HG02588 (cell line): ENCODE measurements at regions not wholly inside any gene's neighbourhood (a gene's known extent, or its start where the extent isn't known, plus 50 kb on each side); places are given as distances from the start of the nearest gene placed in this dataset.

ENCODE experiments used
- ATAC-seq: cut with Tn5 transposase; IDR thresholded peaks from one replicate; pipeline ENCODE4 v1.9.1; 2021; ENCODE audit warnings: mild to moderate bottlenecking, moderate library complexity; ENCODE audit not compliant: unreplicated experiment

GRCh38 chr21:16169102-16169511 is 439.3 kb downstream of the USP25 start:
- no peak for ATAC-seq

DNA sequence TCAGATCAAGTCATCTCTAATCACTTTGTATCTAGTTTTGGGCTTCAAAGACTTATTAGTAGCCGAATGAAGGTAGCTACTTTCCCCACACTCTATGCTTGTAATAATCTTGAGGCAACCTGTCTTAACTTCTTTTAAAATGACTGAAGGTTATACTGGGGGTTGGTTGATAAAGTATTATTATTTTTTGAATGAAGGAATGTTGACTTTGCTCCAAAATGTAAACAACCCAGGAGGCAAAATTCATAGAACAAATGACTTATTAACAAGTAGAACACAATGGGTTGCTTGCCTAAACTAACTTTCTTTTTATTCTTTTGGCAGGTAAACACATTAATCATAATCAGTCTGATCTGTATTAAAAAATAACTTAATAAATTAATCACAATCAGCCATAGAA is 440.0 kb downstream of the USP25 start:
- ATAC-seq = no peak

- ATAC-seq = no peak
Measured at GRCh38 chr21:16176570-16176969, 446.8 kb downstream of the USP25 start.

- ATAC-seq = no peak
Measured at GRCh38 chr21:16177532-16177931, 447.8 kb downstream of the USP25 start.

- ATAC-seq = no peak
Measured at GRCh38 chr21:16179773-16180172, 450.0 kb downstream of the USP25 start.

GRCh38 chr21:16180614-16181013 is 450.8 kb downstream of the USP25 start:
- no peak for ATAC-seq

DNA sequence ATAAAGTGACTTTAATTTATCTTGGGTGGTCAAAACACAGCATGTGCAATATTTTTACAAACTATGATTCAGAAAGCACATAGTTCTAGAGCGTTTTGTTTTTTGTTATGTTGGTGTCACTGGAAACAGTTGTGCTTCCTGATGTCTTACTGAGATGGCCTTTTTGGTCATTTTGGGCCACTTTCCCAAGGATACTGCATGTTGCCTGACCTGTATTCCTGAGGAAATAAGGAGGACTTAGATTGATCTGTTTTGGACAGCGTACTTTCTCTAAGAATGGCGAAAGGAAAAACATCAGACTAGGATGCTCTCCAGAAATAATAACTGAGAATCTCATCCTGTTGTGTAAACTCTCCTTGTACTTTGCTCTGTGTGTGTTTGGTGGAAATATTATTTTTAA is 451.2 kb downstream of the USP25 start:
- ATAC-seq = no peak

DNA sequence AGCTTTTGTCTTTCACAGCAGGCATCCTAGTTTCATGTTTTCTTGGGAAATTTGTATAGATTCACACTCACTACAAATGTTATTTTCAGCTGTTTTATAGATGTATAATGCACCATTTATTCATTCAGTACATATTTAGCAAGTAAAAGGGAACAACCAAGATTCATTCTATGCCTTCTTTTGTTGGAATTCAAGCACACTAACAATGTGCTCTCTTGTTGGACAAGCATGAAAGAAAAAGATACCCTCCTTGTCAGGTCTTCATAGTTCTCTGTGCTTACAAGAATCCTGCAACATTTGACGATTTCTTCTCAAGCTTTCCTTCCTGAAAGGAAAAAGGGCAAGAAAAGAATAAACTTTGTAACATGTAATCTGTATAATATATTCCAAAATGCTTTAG is 456.0 kb downstream of the USP25 start:
- no peak for ATAC-seq

DNA sequence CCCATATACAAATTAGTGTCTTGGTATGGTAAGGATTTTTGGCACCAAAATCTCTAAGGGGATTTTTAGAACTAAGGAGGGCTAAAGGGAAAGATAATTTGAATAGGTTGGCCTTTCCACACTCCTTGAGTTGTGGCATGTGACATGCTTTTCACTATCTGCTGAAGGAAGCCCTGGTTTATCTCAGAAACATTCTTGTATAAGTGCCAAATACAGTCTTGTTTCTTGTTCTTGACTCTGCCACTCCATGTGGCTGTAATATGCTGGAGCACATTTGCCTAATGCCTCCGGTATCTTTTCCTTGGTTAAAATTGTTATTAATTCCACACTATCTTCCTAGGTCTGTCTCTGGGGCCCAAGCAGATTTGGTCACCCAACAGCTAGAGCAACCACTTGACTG is 457.0 kb downstream of the USP25 start:
- no peak for ATAC-seq

- ATAC-seq = no peak
Measured at GRCh38 chr21:16187603-16188301, 458.0 kb downstream of the USP25 start.

- ATAC-seq = no peak
Measured at GRCh38 chr21:16192902-16193301, 463.1 kb downstream of the USP25 start.

GRCh38 chr21:16193496-16194094 is 463.8 kb downstream of the USP25 start:
- ATAC-seq = no peak

GRCh38 chr21:16194095-16194787 is 464.5 kb downstream of the USP25 start:
- no peak for ATAC-seq

DNA sequence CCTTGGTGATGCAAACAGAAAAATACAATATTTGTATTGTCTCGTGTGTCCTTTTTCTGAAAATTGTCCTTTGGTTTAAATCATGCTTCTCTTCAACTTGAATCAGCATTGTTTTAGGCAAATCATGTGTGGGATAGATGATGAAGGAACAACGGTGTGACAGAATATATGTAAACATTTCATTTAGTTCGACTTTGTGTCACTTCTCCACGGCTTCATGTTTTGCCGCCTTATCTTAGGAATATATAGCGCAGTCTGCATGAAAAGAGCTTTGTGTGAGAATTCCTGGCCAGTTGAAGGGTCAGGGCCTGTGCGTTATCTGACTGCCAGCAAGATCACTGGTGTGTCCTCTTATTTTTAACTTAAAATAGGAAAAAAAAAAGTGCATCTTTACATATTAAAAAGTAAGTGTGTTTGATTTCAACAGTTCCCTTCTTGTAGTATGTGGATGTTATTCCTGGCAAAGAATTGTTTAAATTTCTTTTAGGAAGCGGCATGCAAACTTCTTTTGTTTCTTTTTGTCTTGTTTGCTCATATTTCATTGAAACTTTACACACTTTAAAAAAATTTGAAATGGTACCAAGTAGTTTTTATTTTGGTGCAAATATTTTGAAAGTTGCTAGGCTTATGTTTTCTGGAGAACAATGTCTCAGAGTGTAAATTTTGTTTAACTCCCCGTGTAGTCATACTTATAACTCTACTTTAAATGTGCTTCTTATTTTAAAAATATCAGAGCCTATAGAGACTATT is 465.2 kb downstream of the USP25 start:
- no peak for ATAC-seq

DNA sequence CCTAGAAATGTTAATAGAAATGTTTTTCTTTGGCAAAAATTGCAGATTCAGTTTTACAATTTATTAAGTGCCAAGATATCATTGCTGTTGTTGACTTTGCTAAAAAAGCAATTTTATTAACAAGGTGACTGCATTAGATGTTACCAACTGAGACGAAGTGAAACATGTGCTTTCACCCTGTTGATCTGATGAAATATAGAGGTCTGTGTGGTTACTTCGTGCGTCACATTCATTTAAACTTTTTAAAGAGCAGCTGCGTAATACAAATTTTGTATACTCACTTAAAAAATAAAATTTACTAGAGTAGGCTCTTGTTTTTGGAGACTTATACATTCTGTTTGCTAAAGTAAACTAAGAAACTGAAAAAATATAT is 465.7 kb downstream of the USP25 start:
- ATAC-seq = no peak

DNA sequence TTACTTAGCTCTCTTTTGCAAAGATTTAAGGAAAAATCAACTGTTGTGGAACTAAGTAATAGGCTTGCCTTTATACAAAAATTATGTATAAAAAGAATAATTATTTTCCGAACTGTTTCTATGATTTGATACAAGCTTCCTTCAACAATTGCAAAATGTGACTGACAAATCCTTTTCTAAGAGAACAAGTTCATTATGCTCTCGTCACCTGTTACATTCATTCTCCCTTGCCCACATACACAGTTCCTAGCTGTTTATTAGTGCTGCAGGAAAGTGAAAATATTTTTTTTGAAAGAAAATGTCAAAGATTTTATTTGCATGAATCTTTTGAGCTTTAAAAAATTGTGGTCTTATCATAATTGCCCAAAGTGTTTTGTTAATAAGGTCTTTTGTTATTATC is 466.2 kb downstream of the USP25 start:
- ATAC-seq = no peak

DNA sequence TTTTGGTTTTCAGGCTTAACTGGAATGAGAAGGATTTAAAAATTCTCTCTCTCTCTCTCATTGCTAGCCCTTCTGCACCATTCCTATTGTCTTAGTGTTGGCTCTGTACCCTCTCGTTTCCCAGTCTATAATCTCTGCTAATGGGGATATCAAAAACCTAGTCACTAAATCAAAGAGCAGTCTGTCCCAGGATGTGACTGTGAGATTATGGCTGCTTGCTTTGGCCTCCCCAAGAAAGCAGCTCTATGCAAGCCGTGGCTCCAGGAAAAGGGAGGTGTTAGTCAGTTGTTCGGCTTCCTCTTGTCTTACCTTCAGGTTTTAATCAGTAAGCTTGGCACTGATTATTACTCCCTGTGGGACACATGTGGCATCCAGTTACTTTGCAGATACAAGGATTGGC is 468.8 kb downstream of the USP25 start:
- no peak for ATAC-seq

DNA sequence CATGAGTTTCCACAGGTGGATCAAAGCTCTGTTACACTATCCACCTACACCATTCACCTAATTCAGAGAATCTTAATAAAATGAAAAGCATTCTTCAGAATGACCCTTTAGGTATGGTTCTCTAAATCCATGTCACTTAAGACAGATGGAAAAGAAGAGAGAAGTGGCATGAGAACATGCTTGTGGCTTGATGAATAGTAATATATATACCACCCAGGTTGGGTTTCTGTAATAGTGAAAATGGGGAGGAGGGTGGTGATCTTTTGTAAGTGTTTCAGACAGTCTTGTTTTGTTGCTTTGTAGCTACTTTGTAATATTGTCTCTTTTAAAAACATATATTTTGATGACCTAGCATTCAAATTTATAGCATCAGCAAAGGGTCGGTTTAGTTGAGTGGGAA is 469.8 kb downstream of the USP25 start:
- no peak for ATAC-seq

GRCh38 chr21:16201718-16202117 is 471.9 kb downstream of the USP25 start:
- ATAC-seq = no peak

DNA sequence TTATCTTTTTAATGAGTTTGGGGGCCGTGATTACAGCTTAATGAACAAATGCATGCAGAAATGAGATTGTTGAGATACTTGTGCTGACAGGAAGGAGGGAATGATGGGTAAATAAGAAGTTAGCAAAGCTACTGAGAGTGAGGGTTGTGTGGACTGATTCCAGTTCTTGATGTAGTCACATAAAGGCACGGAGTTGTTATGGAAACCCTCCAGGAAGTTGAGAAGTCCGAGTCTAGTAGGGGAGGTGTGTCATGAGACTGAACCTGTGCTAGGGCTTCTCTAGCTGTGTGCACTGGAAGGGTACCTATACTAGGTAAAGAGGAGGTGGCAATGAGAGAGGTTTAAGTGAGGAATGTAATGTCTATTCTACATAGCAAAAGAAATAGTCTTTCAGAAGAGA is 475.7 kb downstream of the USP25 start:
- ATAC-seq = no peak
